Neuronal stem cell (in vitro differentiated cells): ENCODE measurements at regions not wholly inside any gene's neighbourhood (a gene's known extent, or its start where the extent isn't known, plus 50 kb on each side); places are given as distances from the start of the nearest gene placed in this dataset.

Experiments
- DNase-seq: peaks from one replicate; pipeline ENCODE4 v3.0.0-alpha.2; 2013; ENCODE audit warnings: low spot score
- H2AFZ ChIP-seq: one replicate; pipeline ENCODE4 v1.6.1; 2013; ENCODE audit warnings: mild to moderate bottlenecking, low read length, inconsistent platforms
- H2AK5ac ChIP-seq: 2 replicates; pipeline ENCODE4 v1.6.1; 2013; ENCODE audit warnings: low read depth, mild to moderate bottlenecking, inconsistent platforms, low read length, moderate library complexity, mixed read lengths
- H2BK120ac ChIP-seq: 2 replicates; pipeline ENCODE4 v1.6.1; 2013; ENCODE audit warnings: low read depth, mild to moderate bottlenecking, inconsistent platforms, low read length, moderate library complexity, mixed read lengths
- H2BK12ac ChIP-seq: one replicate; pipeline ENCODE4 v1.6.1; 2013; ENCODE audit warnings: low read length, inconsistent platforms
- H2BK15ac ChIP-seq: 2 replicates; pipeline ENCODE4 v1.6.1; 2013; ENCODE audit warnings: mild to moderate bottlenecking, low read length, inconsistent platforms, mixed read lengths
- H2BK5ac ChIP-seq: one replicate; pipeline ENCODE4 v1.6.1; 2013; ENCODE audit warnings: inconsistent platforms, mild to moderate bottlenecking, low read length, moderate library complexity
- H3K14ac ChIP-seq: one replicate; pipeline ENCODE4 v1.6.1; 2013; ENCODE audit warnings: low read length, inconsistent platforms
- H3K18ac ChIP-seq: 2 replicates; pipeline ENCODE4 v1.6.1; 2013; ENCODE audit warnings: low read length, inconsistent platforms
- H3K23ac ChIP-seq: 2 replicates; pipeline ENCODE4 v1.6.1; 2013; ENCODE audit warnings: low read depth, mild to moderate bottlenecking, mixed read lengths, low read length, inconsistent platforms; ENCODE audit not compliant: poor library complexity
- H3K27ac ChIP-seq: replicated peaks from 3 replicates; pipeline ENCODE4 v1.5.1; 2013; ENCODE audit warnings: low read length, inconsistent platforms
- H3K27me3 ChIP-seq, 3 experiments: 2 replicates each; pipeline ENCODE4 v1.6.1; 2013; ENCODE audit warnings: low read length in 3 of 3, mild to moderate bottlenecking in 2 of 3, inconsistent platforms in 1 of 3, low read depth in 1 of 3, mixed read lengths in 1 of 3, moderate library complexity in 1 of 3; ENCODE audit not compliant: control insufficient read depth in 3 of 3, insufficient read depth in 3 of 3
- H3K36me3 ChIP-seq, 2 donors: replicated peaks in 1 of 2; 2 replicates each; pipeline ENCODE4 v1.6.1; 2013; ENCODE audit warnings: low read length in 2 of 2; ENCODE audit not compliant: control insufficient read depth in 2 of 2, insufficient read depth in 2 of 2
- H3K4ac ChIP-seq: 2 replicates; pipeline ENCODE4 v1.6.1; 2013; ENCODE audit warnings: inconsistent platforms, mild to moderate bottlenecking, low read length, moderate library complexity
- H3K4me1 ChIP-seq, 2 donors: 1 replicate in 1 of 2; 2 replicates in 1 of 2; pipeline ENCODE4 v1.6.1; 2013; ENCODE audit warnings: low read length in 2 of 2, low read depth in 1 of 2; ENCODE audit not compliant: control insufficient read depth in 2 of 2, insufficient read depth in 1 of 2
- H3K4me2 ChIP-seq: one replicate; pipeline ENCODE4 v1.6.1; 2013; ENCODE audit warnings: mild to moderate bottlenecking, low read length, inconsistent platforms; ENCODE audit not compliant: insufficient read depth, poor library complexity, severe bottlenecking
- H3K4me3 ChIP-seq, 2 donors: 2 replicates each; pipeline ENCODE4 v1.5.1; 2013; ENCODE audit warnings: low read length in 2 of 2, mild to moderate bottlenecking in 2 of 2, inconsistent platforms in 1 of 2, moderate library complexity in 1 of 2
- H3K79me1 ChIP-seq: one replicate; pipeline ENCODE4 v1.6.1; 2013; ENCODE audit warnings: low read depth, mild to moderate bottlenecking, inconsistent platforms, low read length, moderate library complexity
- H3K9ac ChIP-seq: one replicate; pipeline ENCODE4 v1.6.1; 2013; ENCODE audit warnings: mild to moderate bottlenecking, low read depth, low read length, inconsistent platforms; ENCODE audit not compliant: poor library complexity
- H3K9me3 ChIP-seq, 2 donors: replicated peaks in 1 of 2; 2 replicates each; pipeline versions ENCODE3 to v1.6.1; 2013; ENCODE audit warnings: low read length in 2 of 2, mild to moderate bottlenecking in 2 of 2, inconsistent platforms in 1 of 2, low read depth in 1 of 2, mixed read lengths in 1 of 2, moderate library complexity in 1 of 2; ENCODE audit not compliant: control insufficient read depth in 2 of 2, insufficient read depth in 1 of 2
- H4K8ac ChIP-seq: one replicate; pipeline ENCODE4 v1.6.1; 2013; ENCODE audit warnings: low read depth, mild to moderate bottlenecking, inconsistent platforms, low read length, moderate library complexity
- H4K91ac ChIP-seq: one replicate; pipeline ENCODE4 v1.6.1; 2013; ENCODE audit warnings: low read length, low read depth, mild to moderate bottlenecking, inconsistent platforms; ENCODE audit not compliant: poor library complexity
- WGBS, 2 donors: extraction: QIAGEN DNeasy Blood & Tissue Kit; methylation state at CpG; one replicate each; pipeline ENCODE4 v1.1.7; 2013; ENCODE audit warnings: missing lambda C conversion rate in 2 of 2, mixed read lengths in 1 of 2; ENCODE audit not compliant: insufficient read length in 2 of 2, insufficient replicate concordance in 1 of 2; ENCODE audit errors: extremely low coverage in 2 of 2; 5-methylcytosine and 5-hydroxymethylcytosine counted together

DNA sequence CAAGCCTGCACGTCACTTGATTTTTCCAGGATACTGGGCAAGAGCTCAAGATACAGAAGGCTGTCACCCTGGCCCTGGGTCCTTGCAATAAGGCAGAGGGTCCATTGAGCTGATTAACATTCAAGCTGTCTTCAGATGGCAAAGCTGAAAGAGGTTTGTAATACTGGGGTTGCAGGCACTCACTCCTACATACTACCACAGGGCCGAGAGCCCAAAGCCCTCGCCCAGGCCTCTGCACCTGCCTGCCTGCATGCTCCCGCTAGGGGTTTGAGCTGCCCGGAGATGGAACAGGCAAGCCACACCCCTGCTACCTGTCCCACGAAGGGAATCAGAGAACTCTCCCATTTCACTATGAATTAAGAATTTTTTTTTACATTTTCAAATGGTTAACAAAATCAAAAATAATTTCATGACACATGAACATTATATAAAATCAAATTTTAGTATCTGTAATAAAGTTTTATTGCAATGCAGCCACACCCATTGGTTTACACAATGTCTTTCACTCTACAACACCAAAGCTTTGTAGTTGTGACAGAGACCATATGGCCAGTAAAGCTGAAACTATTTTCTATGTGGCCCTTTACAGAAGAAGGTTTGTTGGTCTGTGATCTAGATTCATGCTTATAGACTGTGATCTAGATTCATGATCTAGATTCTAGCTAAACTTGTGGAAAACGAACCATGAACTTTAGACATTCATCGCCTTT, 530.4 kb upstream of the IGFBP7 start:
- H2AFZ ChIP-seq = no peak overlapping the region
- peak overlapping the region; percentile 47 for H2BK15ac ChIP-seq
- no peaks in the 10 kb centered on the region for H3K27me3 ChIP-seq
- H4K8ac ChIP-seq = no peak overlapping the region
- no peak overlapping the region for H2BK12ac ChIP-seq
- H2BK5ac ChIP-seq = no peak overlapping the region
- H3K9ac ChIP-seq = no peak overlapping the region
- H3K4me2 ChIP-seq = no peak overlapping the region
- no peak overlapping the region for H2AK5ac ChIP-seq
- DNase-seq = no peak
- no peak overlapping the region for H2BK120ac ChIP-seq
- H3K36me3 ChIP-seq = no peaks in the 10 kb centered on the region
- H3K23ac ChIP-seq = no peak overlapping the region
- H3K14ac ChIP-seq = no peak overlapping the region
- no peak overlapping the region for H3K4ac ChIP-seq
- H3K27ac ChIP-seq = no peak overlapping the region
- H3K4me1 ChIP-seq = peaks cover 3 to 6% of the 10 kb centered on the region in 2 donors
- H3K9me3 ChIP-seq = no peaks in the 10 kb centered on the region
- H3K18ac ChIP-seq = no peak overlapping the region
- no CpG with 5 or more reads among the region's 8 CpGs for WGBS, 2 donors
- H4K91ac ChIP-seq = no peak overlapping the region
- peaks cover 2% of the 10 kb centered on the region for H3K79me1 ChIP-seq
- no peak overlapping the region for H3K4me3 ChIP-seq

DNA sequence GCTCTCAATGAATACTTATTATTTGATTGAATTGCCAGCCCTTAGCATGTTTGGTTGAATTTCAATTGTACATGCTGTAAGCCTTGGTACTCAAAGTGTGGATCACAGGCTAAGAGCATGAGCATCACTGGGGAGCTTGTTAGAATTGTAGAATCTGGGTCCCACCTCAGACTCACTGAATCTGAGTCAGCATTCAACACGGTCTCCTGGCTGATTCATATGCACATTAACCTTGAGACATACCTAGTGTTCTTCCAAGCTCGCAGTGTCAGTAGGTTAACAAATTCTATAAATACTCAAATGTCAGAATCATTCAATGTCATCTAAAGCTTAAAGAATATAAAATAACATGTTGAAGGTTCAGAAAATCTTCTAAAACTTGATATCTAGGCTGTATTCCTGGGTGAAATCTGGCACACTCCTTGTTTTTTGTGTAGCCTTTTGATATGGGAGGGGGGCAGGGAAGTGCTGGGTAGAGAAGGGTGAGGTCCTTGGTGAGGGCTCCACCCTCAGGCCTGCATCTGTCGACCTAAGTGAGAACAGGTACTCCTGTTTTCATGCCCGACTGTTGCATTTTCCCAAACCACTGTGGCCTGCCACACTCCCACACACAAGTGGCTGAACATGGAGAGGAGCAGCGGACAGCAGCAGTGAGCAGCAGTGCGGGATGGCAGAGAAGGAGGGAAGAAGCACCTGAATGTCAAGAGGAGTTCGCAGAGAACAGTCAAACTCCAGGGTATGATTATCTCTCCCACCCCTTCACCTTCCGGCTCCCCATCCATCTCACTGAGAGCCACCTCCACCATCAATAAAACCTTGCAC, 529.6 kb upstream of the IGFBP7 start:
- H3K4me2 ChIP-seq = no peak overlapping the region
- H2BK5ac ChIP-seq = no peak overlapping the region
- no peaks in the 10 kb centered on the region for H3K36me3 ChIP-seq
- H3K79me1 ChIP-seq = peaks cover 2% of the 10 kb centered on the region
- no peaks in the 10 kb centered on the region for H3K27me3 ChIP-seq
- H2BK15ac ChIP-seq = peak overlapping the region; percentile 47
- no peak overlapping the region for H3K9ac ChIP-seq
- no CpG with 5 or more reads among the region's 8 CpGs for WGBS, 2 donors
- H3K4me3 ChIP-seq = no peak overlapping the region
- H2BK12ac ChIP-seq = no peak overlapping the region
- no peak overlapping the region for H3K23ac ChIP-seq
- peak overlapping the region; percentile 33 for H3K18ac ChIP-seq
- no peak overlapping the region for H4K8ac ChIP-seq
- H2AFZ ChIP-seq = no peak overlapping the region
- H3K27ac ChIP-seq = no peak overlapping the region
- DNase-seq = no peak
- no peak overlapping the region for H4K91ac ChIP-seq
- H3K4me1 ChIP-seq = peaks cover 3 to 6% of the 10 kb centered on the region in 2 donors
- peak overlapping the region; percentile 68 for H2AK5ac ChIP-seq
- no peaks in the 10 kb centered on the region for H3K9me3 ChIP-seq
- H3K14ac ChIP-seq = peak overlapping the region; percentile 40
- no peak overlapping the region for H2BK120ac ChIP-seq
- no peak overlapping the region for H3K4ac ChIP-seq

- H2BK5ac ChIP-seq = no peak overlapping the region
- no peak overlapping the region for H3K9ac ChIP-seq
- H4K91ac ChIP-seq = no peak overlapping the region
- no peak overlapping the region for H3K18ac ChIP-seq
- no peaks in the 10 kb centered on the region for H3K36me3 ChIP-seq
- H2AFZ ChIP-seq = no peak overlapping the region
- no peak overlapping the region for H3K4me3 ChIP-seq
- H4K8ac ChIP-seq = no peak overlapping the region
- H3K4me1 ChIP-seq = peaks cover 4 to 7% of the 10 kb centered on the region in 2 donors
- H3K4me2 ChIP-seq = no peak overlapping the region
- no peak overlapping the region for H3K14ac ChIP-seq
- no peak overlapping the region for H3K4ac ChIP-seq
- no peaks in the 10 kb centered on the region for H3K27me3 ChIP-seq
- no peak overlapping the region for H2BK120ac ChIP-seq
- no peaks in the 10 kb centered on the region for H3K79me1 ChIP-seq
- H2BK15ac ChIP-seq = no peak overlapping the region
- H2BK12ac ChIP-seq = no peak overlapping the region
- no peak overlapping the region for H3K23ac ChIP-seq
- no peak for DNase-seq
- no peak overlapping the region for H2AK5ac ChIP-seq
- no peak overlapping the region for H3K27ac ChIP-seq
- no peaks in the 10 kb centered on the region for H3K9me3 ChIP-seq
Measured at GRCh38 chr4:57635910-57636309, 525.7 kb upstream of the IGFBP7 start.

DNA sequence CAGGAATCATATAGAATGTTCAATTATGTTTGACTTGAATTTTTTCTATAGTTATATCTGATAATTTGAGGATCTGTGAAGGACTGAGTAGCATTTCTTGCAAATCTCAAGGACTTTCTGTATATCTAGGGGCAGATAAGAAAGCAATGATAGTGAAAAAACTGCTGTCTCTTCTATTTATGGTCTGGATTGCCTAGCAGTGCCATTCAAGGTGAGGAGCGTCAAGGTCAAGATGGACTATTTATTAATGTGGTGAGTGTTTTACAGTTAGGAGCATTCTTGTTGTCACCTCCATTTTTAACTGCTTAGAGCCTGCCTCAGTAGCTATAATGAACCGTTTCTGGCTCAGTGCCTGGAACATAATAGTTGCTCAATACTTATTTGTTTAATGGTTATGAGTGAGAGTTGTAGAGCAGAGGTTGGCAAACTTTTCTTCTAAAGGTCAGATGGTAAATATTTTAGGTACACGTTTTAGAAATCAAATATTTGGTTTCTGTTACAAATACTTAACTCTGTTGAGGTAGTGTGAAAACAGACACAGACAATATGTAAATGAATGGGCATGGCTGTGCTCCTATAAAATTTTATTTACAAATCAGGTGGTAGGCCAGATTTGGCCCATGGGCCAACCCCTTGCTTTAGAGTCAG, 523.2 kb upstream of the IGFBP7 start:
- H4K91ac ChIP-seq = no peak overlapping the region
- no peak overlapping the region for H2AK5ac ChIP-seq
- no peak for DNase-seq
- no peaks in the 10 kb centered on the region for H3K79me1 ChIP-seq
- no peak overlapping the region for H3K9ac ChIP-seq
- H4K8ac ChIP-seq = no peak overlapping the region
- H3K27me3 ChIP-seq = no peaks in the 10 kb centered on the region
- no peak overlapping the region for H2BK12ac ChIP-seq
- no peak overlapping the region for H3K14ac ChIP-seq
- no peak overlapping the region for H2AFZ ChIP-seq
- WGBS, 2 donors = no CpG with 5 or more reads among the region's 3 CpGs
- H2BK5ac ChIP-seq = no peak overlapping the region
- H3K4me1 ChIP-seq = peaks cover 5 to 18% of the 10 kb centered on the region in 2 donors
- H3K4me2 ChIP-seq = no peak overlapping the region
- H3K27ac ChIP-seq = no peak overlapping the region
- H3K23ac ChIP-seq = no peak overlapping the region
- H3K4me3 ChIP-seq = no peak overlapping the region
- no peak overlapping the region for H2BK15ac ChIP-seq
- no peaks in the 10 kb centered on the region for H3K9me3 ChIP-seq
- H3K4ac ChIP-seq = no peak overlapping the region
- H3K36me3 ChIP-seq = no peaks in the 10 kb centered on the region
- no peak overlapping the region for H2BK120ac ChIP-seq
- no peak overlapping the region for H3K18ac ChIP-seq
